ENCODE measurements at regions not wholly inside any gene's neighbourhood (a gene's known extent, or its start where the extent isn't known, plus 50 kb on each side); places are given as distances from the start of the nearest gene placed in this dataset.

DNA sequence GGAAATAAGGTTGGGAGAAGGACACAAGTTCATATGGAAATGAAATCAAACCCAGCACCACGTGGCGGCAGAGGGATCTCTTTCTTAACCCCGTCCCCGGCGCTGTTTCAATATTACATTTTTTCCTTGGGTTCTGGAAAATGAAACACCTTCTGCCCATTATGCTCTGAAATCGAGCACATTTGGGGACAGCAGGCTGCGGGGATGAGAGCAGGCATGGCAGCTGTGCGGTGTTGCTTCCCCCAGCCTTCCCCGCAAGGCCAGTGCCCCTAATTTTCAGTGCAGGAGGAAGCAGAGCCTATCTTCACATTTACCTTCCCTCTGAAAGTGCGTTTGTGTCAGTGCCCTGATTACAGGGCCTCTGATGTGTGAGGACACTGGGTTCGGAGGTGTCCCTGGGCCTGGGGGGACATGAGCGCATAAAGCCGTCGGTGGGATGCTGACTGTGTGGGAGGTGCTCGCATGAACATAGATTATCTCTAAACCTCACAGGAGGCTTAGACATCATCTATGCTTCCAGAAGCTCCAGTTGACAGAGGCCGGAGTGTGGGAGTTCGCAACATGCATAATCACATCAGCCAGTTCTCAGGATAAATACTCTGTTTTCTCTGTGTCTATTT is 921.3 kb downstream of the BRD1 start:
- DNase-seq (ENCODE audit: low read depth): no peak

DNA sequence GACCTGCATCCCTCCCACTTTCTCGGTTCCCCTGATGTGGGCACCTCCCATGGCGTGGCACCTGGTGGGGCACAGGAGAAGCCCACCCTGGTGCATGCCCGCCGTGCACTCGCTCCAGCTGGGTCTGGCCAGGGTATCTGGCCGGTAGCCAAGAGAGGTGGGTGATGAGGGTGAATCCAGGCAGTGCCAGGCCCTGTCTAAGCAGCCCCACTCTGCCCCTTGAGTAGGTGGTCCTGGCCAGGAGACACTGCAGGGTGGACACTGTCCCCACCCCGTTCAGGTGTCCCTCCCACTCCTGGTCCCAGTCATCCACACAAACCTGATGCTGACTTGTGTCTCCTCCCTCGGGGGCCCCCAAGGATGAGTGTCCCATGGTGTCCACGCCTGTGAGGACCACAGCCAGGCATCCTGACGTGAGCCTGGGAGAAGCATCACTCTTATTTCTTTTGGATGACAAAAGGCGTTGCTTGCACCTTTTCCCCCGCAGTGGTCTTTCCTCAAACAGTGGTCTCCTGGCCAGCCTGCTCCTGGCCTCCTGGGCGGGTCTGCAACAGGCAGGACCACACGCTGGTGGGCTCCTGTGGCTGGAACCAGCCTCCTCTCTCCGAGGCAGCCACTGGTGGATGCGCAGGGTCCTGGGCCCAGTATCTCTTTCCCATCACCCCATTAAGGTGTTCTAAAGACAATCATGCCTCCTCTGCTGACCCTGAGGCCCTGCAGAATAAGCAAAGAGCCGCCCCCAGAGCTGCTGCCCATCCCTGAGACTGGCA is 922.3 kb downstream of the BRD1 start:
- DNase-seq (ENCODE audit: low read depth): no peak

DNA sequence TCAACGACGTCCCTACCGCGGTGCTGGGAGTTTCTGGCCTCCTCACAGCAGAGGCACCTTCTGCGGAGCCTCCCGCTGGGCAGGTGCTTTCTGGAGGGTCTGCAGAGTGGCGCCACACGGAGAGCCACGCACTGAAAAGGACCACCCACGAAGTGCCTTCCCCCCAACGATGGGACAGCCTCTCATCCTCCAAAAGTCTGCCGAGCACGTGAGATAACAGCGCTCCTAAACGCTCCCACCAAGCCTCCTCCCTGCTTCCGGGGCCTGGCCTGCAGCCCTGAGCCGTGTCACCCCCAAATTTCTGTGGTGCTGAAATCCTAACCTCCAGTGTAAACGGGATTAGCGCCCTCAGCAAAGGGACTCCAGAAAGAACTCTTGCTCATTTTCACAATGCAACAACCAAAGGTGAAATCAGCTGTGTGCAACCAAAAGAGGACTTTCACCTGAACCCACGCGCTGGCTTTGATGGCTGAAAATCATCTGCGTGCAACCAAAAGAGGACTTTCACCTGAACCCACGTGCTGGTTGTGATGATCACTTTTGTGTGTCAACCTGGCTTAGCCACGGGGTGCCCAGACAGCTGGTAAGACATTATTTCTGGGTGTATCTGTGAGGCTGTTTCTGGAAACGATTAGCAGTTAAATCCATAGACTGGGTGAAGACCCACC is 924.6 kb downstream of the BRD1 start:
- no peak for DNase-seq (ENCODE audit: low read depth)

DNA sequence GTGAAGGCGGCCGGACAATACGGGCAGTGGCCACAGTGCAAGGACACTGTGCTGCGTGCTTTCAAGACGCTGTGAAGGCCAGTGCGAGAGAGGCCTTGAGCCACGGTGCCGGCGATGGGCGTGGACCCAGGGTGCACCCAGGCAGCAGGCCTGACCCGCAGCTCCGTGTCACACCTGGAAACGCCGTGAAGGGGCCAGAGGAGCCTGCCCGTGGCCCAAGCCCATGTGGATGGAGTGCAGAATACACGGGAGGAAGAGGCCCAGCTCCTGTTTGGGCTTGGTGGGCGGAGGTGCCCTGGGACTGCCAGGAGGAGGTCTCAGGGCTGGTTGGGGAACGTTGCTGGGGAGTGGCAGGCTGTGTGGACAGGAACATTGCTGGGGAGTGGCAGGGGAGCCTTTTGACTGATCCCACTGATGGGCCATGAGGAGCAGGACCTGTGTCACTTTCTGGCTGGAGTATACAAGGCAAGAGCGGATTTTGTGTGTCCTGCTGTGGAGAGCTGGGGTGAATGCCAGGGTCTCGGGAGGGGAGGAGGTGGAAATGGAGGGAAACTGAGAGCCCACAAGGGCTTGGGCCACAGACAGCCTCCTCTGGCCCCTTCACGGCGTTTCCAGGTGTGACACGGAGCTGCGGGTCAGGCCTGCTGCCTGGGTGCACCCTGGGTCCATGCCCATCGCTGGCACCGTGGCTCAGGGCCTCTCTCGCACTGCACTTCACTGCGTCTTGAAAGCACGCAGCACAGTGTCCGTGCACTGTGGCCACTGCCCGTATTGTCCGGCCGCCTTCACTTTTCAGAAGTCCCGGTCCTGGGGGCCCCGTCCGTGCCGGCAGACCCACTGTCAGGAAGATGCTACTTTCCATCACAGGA is 925.4 kb downstream of the BRD1 start:
- no peak for DNase-seq (ENCODE audit: low read depth)

DNA sequence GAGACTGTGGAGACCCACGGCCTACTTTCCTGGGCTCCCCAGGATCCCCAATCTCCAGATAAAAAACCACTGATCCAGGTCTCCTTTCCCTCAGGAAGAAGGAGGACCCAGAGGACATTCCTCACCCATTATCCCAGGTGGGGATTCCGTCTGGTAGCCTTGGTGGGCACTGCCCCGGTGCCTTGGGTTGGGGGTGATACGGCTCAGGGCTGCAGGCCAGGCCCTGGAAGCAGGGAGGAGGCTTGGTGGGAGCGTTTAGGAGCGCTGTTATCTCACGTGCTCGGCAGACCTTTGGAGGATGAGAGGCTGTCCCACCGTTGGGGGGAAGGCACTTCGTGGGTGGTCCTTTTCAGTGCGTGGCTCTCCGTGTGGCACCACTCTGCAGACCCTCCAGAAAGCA is 926.3 kb downstream of the BRD1 start:
- no peak for DNase-seq (ENCODE audit: low read depth)

DNA sequence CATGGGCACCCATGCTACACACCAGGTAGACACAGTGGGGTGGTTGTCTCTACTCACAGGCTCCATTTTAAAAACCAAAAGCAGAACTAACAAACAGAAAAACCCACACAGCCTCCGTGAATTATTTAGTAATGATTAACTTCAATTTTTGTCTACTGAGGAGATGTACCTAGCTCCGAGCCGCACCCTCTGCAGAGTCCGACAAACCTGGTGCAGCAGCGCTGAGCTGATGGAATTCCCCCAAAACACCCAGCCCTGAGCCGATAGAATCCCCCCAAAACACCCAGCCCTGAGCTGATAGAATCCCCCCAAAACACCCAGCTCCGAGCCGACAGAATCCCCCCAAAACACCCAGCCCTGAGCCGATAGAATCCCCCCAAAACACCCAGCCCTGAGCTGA is 927.0 kb downstream of the BRD1 start:
- DNase-seq (ENCODE audit: low read depth): no peak

DNA sequence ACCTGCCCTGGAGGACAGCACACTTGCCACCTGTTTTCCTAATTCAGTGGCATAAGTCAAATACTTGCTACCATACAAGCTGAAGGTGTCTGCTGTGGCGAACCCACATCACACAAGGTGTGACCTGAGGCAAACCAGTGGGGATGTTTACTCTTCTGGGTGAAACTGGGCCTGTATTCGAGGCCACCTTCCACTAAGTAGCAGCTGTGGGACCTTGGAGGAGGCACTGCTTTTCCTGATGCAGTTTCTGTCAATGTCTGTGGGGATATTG is 927.4 kb downstream of the BRD1 start:
- no peak for DNase-seq (ENCODE audit: low read depth)

DNA sequence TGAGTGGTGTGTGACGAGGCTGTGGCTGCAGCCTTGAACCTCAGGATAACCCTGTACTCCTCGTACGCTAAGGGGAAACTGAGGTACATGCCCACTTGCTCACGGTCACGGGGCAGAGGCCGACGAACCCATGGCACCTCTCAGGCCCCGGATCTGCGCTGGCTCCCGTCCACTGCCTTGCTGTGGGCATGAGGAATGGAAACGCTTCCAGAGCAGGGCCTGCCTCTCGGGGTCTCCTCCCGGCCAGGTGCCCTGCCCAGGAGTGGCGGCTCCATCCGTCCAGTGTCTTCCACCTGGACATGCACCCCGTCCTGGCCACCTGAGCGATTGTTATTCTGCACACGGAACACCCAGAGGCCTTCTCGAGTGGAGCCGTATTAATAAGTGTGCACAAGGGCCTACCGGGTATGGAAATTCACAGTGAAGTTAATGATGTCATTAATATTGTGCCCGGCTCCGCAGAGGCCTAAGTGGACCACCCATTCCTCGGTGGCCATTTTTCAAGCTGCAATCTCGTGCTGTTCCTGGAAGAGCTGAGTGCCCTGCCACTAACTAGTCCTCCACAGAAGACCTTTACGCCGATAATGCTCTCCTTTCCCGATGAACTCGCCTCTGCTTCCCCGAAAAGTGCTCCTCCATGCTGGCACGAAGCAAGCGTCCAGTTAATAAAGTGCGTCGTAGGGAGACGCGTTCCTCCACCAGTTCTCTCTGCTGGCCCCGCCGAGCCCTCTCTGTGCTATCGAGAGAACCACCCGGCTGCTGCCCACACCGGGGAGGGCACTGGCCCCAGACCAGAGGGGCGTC is 927.9 kb downstream of the BRD1 start:
- no peak for DNase-seq (ENCODE audit: low read depth)

DNA sequence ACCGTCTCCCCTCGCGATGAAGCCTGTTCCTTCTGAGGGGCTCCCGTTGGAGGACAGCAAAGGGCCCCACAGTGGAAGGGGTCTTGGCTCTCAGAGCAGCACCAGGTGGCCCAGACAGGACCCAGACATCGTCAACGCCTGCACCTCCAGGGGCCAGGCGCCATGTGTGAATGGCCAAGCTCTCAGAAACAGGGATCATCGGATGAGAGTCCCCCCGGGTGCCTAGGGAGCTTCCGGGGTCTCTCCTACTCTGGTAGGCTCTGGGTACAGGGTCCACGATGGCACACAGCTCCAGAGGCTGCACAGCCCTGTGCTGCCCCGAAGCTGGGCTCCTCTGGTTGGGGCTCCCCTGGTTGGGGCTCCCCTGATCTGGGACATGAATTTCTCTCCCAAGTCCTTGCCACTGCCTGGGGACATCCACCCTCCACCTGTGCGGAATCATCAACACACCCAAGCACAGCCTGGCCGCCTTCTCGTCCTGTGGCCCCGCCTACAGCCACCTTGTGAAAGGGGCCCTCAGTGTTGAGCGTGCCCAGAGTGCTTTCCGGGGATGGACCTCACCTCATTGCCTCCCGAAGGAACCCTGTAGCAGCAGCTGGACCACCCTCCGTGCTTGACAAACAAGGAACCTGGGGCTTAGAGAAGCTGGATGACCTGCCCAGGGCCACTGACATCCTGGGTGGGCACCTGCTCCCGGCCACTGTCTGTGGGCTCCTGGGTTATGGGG is 929.0 kb downstream of the BRD1 start:
- no peak for DNase-seq (ENCODE audit: low read depth)

DNA sequence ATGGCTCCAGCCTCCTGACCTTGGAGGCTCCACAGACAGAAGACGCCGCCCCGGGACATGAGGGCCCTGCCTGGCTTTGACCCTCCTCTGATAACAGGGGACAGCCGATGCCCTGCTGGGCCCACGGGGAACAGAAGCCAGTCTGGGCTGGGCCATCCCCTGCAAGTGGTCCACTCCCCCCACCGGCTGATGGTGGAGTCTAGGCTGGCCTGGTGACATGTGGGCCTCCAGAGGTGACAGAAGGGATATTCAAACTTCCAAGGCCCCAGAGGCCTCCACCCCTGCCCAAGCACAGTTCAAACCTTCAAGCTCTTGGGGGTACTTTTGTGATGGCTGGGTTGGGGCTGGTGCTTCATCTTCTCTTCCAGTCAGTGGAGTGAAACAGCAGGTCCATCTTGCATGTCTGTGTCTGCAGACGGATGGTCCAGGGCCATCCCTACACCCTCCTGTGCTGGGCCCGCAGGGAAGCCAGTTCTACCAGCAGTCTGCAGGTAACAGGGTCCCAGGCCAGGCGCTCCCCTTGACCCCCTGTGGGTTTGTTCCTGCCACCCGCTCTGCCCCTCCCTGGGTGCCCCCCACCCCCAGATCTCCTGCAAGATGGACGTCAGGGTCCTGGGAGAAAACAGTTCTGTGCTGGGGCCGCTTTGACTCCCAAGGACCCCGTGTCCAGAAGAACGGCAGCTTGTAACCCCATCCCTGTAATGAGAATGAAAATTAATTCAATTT is 929.9 kb downstream of the BRD1 start:
- no peak for DNase-seq (ENCODE audit: low read depth)

DNA sequence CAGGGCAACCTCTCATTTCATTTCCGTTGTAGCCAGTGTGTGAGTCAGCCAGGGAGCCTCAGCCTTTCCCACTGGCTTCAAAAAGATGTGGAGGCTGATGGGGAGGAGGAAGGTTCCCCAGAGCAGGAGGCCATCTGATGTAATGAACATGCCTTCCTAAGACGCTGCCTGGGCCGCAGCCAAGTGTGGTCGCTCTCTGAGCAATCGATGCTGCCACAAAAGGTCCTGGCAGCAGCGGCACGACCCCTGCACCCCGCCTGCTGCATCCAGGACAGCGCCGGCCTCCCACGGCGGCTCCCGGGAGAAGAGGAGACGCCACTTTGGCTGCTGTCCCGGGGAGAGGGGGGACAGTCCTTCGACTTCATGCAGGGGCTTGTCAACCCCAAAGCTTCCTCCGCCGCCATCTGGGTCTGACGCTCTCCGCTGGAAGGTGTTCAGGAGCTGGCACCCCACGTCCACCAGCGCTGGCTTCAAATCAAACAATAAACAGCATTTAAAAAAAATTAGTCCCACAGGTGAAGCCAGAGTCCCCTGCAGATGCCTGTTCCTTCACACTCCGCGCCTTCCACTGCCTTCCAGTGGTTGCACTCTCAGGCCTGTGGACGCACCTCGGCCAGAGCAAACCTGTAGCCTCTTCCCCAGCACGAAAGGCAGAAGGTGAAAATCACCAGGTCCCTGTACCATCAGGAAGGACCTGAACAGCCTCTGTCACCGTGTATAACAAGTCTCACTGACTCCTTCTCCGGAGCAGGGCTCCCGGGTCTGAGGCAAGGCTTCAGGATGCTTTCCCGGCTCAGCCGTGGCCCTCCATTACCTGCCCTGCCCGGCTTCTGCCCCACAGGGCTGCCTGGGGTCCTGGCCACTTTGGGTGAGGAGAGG is 930.7 kb downstream of the BRD1 start:
- no peak for DNase-seq (ENCODE audit: low read depth)

DNA sequence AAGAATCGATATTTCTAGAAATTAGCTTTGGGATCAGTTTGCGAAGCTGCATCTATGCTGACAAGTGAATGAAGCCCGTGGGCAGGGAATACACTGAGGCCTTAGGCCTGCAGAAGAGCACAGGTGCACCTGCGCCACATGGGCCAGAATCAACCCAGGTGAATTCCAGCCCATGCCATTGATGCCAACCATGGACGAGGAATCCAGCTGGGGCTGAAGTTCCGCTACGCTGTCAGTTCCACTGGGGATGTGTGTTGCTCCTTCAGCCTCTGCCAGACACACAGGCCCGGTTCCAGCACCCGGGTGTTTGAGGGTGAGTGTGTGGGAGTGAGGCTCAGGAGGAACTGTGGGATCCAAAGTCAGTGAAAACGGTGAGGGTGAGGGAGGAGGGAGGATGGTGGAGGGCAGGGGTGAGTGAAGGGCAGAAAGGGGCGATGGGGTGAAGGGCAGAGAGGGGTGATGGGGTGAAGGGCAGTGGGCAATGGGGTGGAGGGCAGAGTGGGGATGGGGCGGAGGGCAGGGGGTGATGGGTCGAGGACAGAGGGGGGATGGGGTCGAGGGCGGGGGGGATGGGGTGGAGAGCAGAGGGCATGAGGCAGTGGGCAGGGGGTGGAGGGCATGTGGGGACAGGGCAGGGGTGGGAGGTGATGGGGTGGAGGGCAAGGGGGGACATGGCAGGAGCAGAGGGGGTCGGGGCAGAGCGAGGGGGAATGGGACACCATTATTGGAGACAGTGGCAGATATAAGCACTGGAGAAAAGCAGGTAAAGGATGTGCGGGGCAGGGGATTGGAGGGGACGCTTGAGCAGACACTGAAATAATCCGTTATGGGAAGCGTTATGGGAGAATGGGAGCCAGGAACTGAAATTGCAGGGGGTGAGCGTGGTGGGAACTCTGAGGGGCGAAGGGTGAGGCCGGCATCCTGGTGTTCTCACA is 931.6 kb downstream of the BRD1 start:
- no peak for DNase-seq (ENCODE audit: low read depth)

DNA sequence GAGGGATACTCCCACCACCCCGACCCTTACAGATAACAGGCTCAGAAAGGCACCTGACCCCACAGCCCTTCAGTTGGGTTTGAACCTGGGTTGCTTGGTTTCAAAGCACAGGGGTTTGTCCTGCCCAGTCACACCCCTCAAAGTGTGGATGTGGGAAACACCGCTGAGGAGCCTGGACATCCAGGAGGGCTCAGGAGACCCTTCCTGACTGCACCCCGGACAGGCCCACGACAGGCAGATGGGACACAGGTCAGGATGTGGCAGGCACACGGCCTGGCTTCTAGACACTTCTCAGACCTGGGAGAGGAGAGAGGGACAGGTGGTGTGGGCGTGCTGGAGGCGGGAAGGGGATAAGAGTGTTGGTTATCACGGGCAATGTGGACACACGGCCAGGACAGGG is 932.3 kb downstream of the BRD1 start:
- no peak for DNase-seq (ENCODE audit: low read depth)

DNA sequence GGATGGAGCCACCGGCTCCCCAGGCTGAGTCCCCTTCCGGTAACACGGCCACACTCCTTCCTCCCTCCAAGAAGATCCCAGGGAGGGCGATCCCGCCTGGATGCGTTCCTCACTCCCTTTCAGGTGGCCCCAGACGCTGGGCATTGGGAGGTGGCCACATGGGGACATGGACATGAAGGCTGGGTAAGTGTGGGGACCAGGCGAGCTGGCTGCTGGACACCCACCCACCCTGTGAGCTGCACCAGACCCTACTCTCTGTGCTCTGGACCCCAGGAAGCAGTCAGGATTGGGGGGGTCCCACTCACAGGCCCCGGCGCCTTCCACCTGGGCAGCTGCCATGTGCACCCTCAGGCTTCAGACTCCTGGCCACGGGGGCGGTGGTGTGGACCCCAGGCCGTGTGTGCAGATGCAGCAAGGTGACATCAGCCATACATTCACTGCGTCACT is 932.8 kb downstream of the BRD1 start:
- no peak for DNase-seq (ENCODE audit: low read depth)

DNA sequence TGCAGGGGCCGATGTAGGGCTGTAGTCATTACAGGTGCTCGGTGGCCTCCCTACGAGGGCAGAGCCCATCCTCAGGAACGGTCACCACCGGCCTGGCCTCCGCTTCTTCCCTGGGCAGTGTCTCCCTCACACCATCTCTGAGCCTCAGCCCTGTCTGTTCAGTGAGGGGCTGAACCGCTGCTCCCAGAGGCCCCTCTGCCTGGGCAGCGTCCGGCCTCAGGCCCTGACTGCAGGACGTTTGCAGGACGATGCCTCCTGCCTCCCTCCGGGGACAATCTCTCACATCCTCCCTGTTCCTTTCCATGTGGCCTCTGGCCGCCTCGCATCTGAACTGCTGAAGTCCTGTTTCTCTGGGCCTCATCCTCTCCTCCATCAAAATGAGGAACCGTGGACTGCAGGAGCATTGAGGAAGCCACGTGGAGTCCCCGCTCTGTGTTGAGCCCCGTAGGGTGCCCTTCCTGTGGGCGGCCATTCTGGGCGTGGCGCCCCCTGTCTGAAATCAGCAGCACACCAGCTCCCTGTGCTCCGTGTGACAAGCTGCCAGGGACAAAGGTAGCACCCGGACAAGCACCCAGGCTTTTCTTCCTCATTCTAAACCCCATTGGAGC is 933.5 kb downstream of the BRD1 start:
- DNase-seq (ENCODE audit: low read depth): no peak

DNA sequence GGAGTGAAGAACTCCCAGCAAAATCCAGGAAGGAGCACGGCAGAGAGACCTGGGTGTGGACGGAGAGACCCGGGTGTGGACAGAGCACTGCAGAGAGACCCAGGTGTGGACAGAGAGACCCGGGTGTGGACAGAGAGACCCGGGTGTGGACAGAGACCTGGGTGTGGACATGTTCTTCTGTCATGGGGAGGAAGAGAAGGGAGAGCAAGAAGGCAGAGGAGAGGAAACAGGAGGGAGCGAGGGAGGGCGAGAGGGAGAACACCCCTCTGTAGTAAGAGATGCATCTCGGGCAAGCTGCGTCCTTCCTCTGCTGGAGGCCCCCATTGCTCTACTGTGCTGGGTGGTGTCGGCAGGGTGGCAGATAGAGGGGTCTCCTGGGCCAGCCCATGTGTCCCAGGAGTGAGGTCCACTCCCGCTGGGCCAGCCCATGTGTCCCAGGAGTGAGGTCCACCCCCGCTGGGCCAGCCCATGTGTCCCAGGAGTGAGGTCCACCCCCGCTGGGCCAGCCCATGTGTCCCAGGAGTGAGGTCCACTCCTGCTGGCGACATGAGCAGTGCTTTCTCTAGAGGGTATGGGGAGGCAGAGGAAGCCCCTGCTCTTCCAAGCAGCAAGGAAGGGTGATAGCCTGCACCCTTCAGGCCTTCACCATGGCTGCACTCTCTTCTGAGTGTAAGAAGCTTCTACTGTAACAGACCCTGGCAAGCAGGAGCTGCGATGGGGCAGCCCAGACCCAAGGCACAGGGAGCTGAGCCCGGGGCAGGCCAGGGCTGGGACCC is 934.2 kb downstream of the BRD1 start:
- DNase-seq (ENCODE audit: low read depth): no peak
